Large intestine (tissue), 3 donors: ENCODE measurements at regions not wholly inside any gene's neighbourhood (a gene's known extent, or its start where the extent isn't known, plus 50 kb on each side); places are given as distances from the start of the nearest gene placed in this dataset.

ENCODE experiments used
- DNase-seq, 2 donors: peaks; one replicate each; pipeline versions ENCODE4 v3.0.0 to v3.0.0-alpha.2; 2013
- H3K27ac ChIP-seq: one replicate; pipeline ENCODE4 v1.5.1; 2013; ENCODE audit warnings: low read length
- H3K27me3 ChIP-seq: 2 replicates; pipeline ENCODE4 v1.6.1; 2013; ENCODE audit warnings: low read length; ENCODE audit not compliant: control insufficient read depth, insufficient read depth
- H3K36me3 ChIP-seq: 2 replicates; pipeline ENCODE4 v1.6.1; 2013; ENCODE audit warnings: low read length; ENCODE audit not compliant: control insufficient read depth, insufficient read depth
- H3K4me1 ChIP-seq: one replicate; pipeline ENCODE4 v1.6.1; 2013; ENCODE audit warnings: low read length; ENCODE audit not compliant: control insufficient read depth, insufficient read depth
- H3K4me3 ChIP-seq: one replicate; pipeline ENCODE4 v1.5.1; 2013; ENCODE audit warnings: low read length
- H3K9me3 ChIP-seq: one replicate; pipeline ENCODE4 v1.6.1; 2013; ENCODE audit warnings: mild to moderate bottlenecking, low read depth, low read length, moderate library complexity; ENCODE audit not compliant: control insufficient read depth
- WGBS: methylation state at CpG from one replicate; pipeline ENCODE4 v1.1.5; 2013; ENCODE audit warnings: low lambda C conversion rate; ENCODE audit not compliant: insufficient coverage; 5-methylcytosine and 5-hydroxymethylcytosine counted together

DNA sequence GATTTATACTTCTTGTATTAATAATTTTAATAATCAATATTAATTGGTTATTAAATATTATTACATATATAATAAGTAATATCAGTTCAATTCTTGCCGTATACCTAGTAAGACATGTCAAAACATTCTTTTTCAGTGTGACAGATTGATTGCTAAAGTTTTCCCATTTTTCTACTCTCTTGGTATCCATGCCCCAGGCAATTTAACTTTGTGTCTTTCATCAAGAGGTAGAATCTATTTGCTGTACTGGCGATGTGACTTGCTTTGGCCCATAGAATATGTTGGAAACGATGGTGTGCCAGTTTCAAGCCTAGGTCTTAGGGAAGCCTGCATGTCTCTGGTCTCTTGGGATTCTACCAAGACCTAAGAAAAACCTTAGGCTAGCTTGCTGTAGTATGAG, 436.1 kb upstream of the ADAMTS5 start:
- no peak overlapping the region for H3K4me3 ChIP-seq
- no peak for DNase-seq
- H3K36me3 ChIP-seq, result no peaks in the 10 kb centered on the region
- H3K27me3 ChIP-seq, result no peaks in the 10 kb centered on the region
- no peaks in the 10 kb centered on the region for H3K4me1 ChIP-seq
- no peak overlapping the region for H3K27ac ChIP-seq
- WGBS, result 100% methylated on average over 1 of the region's 3 CpGs
- H3K9me3 ChIP-seq, result no peaks in the 10 kb centered on the region

DNA sequence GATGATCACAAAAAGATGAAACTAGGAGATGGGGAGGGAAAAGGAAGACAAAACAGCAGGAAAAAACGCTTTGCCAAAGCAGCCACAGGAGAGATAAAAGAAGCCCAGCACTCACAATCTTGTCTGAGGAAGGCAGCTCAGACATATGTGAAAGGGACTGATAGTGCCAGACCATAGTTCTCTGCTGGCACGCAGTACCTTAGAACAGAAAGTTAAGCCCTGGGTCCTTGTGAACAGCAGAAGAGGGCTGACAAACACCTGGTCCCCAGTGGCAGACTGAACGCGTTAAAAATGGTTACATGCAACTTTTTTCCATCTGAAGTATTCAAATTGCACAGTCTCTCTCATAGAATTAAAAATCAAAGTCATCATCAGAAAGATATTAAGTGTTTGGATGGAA, 433.2 kb upstream of the ADAMTS5 start:
- Histone ChIP-seq H3K36me3 (no peaks in the 10 kb centered on the region), H3K4me1 (no peaks in the 10 kb centered on the region), H3K27ac (no peak overlapping the region), H3K9me3 (no peaks in the 10 kb centered on the region), H3K4me3 (no peak overlapping the region), H3K27me3 (no peaks in the 10 kb centered on the region)
- 82% methylated on average over 3 of the region's 4 CpGs for WGBS
- DNase-seq, result no peak

DNA sequence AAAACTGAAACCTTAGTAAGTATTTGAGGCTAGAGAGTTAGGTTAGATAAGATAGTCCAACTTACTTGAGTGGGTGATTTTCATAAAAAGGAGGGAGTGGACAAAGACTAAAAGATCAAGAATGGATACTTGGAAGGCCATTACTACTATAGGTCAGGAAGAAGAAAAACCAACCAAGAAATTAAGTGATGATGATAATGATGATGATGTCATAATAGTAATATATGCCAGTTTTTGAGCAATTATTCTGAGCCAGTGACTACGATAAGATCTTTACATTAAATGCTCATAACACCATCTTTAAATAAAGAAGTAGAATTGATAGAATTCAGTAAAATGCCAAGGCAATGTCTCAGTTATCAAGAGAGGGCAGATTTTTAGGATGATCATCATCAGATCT, 430.7 kb upstream of the ADAMTS5 start:
- no peaks in the 10 kb centered on the region for H3K36me3 ChIP-seq
- no peak for DNase-seq
- H3K4me1 ChIP-seq, result no peaks in the 10 kb centered on the region
- no peaks in the 10 kb centered on the region for H3K9me3 ChIP-seq
- H3K4me3 ChIP-seq, result no peak overlapping the region
- no peak overlapping the region for H3K27ac ChIP-seq
- WGBS, result 100% methylated on average over 1 of the region's 1 CpG
- H3K27me3 ChIP-seq, result no peaks in the 10 kb centered on the region

DNA sequence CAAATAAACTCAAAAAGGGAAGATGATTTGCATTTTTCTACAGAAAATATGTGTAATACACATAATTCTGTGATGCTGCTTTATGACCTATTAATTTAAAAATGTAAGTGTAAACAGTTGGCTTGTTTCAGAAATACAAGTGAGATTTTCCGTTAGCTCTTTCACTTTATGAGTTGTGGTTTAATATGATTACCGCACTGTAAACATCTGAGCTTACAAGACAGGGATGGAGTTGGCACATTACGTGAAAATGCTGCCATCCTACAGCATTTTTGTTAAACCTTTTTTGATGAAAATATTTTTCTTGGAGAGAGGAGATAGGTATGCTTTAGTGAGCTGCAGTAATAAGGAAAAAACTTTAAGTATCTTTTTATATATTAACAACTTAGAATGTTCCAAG, 426.8 kb upstream of the ADAMTS5 start:
- H3K36me3 ChIP-seq, result no peaks in the 10 kb centered on the region
- no CpG with 5 or more reads among the region's 3 CpGs for WGBS
- H3K27me3 ChIP-seq, result no peaks in the 10 kb centered on the region
- H3K9me3 ChIP-seq, result no peaks in the 10 kb centered on the region
- no peak overlapping the region for H3K27ac ChIP-seq
- no peak overlapping the region for H3K4me3 ChIP-seq
- H3K4me1 ChIP-seq, result no peaks in the 10 kb centered on the region
- DNase-seq, result no peak

DNA sequence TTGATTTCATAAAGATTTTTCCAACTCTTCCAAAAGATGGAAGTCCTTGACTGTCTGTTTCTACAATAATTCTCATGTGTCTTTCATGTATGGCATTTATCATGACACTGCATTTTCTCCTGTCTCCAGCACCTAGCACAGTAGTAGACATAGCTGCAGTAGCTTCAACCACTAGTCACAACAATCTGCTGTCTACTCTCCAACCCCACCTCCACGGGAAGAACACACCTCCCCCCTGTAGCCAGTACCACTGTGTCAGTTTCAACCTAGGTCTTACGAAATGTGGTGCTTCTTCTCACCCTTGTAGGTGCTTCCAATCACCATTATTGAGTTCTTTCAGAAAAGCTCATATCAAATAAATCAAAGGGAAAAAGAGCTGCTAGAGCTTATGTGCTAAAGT, 425.1 kb upstream of the ADAMTS5 start:
- no peaks in the 10 kb centered on the region for H3K36me3 ChIP-seq
- H3K4me1 ChIP-seq, result no peaks in the 10 kb centered on the region
- H3K4me3 ChIP-seq, result no peak overlapping the region
- no peaks in the 10 kb centered on the region for H3K9me3 ChIP-seq
- H3K27me3 ChIP-seq, result no peaks in the 10 kb centered on the region
- WGBS, result no CpG with 5 or more reads among the region's 2 CpGs
- no peak for DNase-seq
- no peak overlapping the region for H3K27ac ChIP-seq

DNA sequence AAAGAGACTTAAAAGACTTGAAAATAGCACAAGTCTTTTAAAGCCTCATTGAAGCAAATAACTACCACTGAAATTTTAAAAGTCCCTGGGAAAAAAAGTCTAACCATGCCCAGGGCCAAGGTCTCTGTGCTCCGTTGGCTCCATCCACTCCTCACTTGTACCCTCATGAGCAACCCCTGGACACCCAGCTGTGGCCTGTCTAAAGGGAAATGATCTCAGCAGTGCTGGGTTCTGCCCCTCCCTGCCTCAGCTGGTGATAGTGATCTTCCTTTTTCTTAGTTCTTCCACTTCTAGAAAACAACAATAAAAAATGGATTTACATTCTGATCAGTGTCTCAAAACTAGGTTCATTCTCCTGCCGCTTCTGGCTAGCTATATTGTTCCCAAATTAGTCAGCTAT, 423.5 kb upstream of the ADAMTS5 start:
- WGBS, result 88% methylated on average over 1 of the region's 2 CpGs
- no peak for DNase-seq
- Histone ChIP-seq H3K27me3 (no peaks in the 10 kb centered on the region), H3K36me3 (no peaks in the 10 kb centered on the region), H3K4me1 (no peaks in the 10 kb centered on the region), H3K4me3 (no peak overlapping the region), H3K9me3 (no peaks in the 10 kb centered on the region), H3K27ac (no peak overlapping the region)

DNA sequence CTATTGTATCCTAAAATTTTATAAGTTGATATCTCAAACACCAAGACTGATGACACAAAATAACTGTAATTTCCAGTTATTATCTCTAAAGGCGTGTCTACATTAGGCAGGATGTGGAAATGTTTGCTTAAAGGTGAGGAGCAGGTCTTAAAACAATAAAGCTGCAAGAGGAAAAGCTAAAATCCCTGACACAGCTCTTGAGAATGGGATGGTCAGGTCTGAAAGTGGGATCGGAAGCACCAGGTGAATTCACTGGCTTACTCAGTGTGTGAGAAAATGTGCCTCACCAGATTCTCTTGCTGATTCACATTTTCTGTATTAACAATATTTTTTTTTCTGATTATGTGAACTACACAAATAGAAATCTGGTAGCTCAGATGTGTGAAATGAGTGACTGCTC, 421.9 kb upstream of the ADAMTS5 start:
- H3K9me3 ChIP-seq, result no peaks in the 10 kb centered on the region
- no peaks in the 10 kb centered on the region for H3K4me1 ChIP-seq
- WGBS, result no CpG with 5 or more reads among the region's 2 CpGs
- no peaks in the 10 kb centered on the region for H3K36me3 ChIP-seq
- no peak overlapping the region for H3K4me3 ChIP-seq
- no peak for DNase-seq
- no peaks in the 10 kb centered on the region for H3K27me3 ChIP-seq
- H3K27ac ChIP-seq, result no peak overlapping the region

DNA sequence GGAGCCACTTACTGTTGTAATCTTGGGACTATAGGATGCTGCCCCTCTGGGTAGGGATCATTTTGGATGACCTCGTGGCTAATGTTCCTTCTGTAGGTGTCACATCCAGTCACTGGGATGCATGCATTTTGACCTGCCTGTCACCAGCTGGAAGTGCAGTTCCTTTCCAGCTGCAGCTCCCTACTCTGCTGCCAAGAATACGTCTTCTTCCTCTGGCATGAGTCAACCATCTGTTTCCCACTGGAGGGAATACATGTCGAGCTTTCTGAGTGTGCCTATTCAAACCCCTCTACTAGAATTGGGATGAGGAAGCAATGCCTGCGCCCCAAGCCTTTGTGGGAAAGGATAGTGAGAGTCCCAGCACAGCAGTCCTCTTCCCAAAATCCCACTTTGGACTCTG, 415.5 kb upstream of the ADAMTS5 start:
- H3K27me3 ChIP-seq, result no peaks in the 10 kb centered on the region
- H3K27ac ChIP-seq, result no peak overlapping the region
- no peaks in the 10 kb centered on the region for H3K9me3 ChIP-seq
- no CpG with 5 or more reads among the region's 4 CpGs for WGBS
- H3K4me3 ChIP-seq, result no peak overlapping the region
- H3K36me3 ChIP-seq, result no peaks in the 10 kb centered on the region
- no peaks in the 10 kb centered on the region for H3K4me1 ChIP-seq
- no peak for DNase-seq

DNA sequence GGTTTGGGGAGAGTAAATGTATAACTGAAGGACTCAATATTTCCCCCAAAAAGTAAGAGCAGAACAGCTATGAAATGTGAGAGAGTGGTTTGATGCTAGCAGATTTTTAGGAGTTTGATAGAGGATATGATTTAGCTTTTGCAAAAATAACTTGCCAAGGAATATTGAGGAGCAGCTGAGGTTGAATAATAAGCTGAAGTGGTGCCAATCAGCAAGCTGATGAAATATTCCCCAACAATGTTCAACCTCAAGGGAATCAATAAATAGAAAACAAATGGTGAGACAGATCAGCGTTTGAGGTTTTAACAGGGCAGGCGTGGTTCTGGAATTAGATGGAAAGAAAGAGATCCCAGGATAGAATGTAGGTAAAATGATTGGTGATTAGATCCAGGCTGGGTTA, 413.4 kb upstream of the ADAMTS5 start:
- no peaks in the 10 kb centered on the region for H3K36me3 ChIP-seq
- no peak overlapping the region for H3K4me3 ChIP-seq
- H3K4me1 ChIP-seq, result no peaks in the 10 kb centered on the region
- WGBS, result no CpG with 5 or more reads among the region's 2 CpGs
- H3K9me3 ChIP-seq, result no peaks in the 10 kb centered on the region
- no peak for DNase-seq
- H3K27ac ChIP-seq, result no peak overlapping the region
- no peaks in the 10 kb centered on the region for H3K27me3 ChIP-seq

DNA sequence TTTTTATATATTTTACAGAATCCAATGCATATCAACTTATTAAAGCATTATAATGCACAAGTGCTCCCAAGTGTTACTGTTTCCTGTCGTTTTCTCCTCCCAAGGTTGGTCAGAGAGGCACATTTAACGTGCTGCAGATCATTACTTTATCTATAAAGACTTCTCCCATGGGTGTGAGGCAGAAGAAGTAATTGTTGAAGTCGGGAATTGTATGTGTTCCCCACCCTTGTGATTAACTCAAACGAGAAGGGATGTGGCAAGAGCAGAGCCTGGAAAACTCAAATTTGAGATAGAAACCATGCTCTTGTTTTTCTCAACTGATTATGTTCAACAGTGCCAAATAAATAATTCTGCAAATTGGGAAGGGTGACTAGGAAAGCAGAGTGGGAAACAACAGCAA, 412.5 kb upstream of the ADAMTS5 start:
- Histone ChIP-seq H3K27me3 (no peaks in the 10 kb centered on the region), H3K4me3 (no peak overlapping the region), H3K27ac (no peak overlapping the region), H3K36me3 (no peaks in the 10 kb centered on the region), H3K9me3 (no peaks in the 10 kb centered on the region), H3K4me1 (no peaks in the 10 kb centered on the region)
- WGBS, result 40% methylated on average over 1 of the region's 4 CpGs
- DNase-seq, result no peak

DNA sequence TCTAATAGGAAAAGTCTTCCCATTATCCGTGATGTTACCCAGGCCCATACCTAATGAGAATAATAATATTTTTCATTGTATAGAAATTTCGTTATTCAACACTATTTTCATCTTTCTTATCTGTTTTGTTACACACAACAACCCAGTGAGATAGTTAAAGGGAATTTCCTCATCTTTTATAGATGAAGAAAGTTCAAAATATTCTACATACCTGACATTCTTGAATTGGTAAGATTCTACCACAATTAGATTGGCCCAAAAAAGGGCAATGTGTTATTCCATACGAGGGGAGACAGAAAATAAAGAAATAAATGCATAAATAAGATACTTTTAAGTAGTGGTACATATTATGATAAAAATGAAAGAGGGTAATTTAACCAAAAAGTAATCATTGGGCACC, 405.5 kb upstream of the ADAMTS5 start:
- no peak overlapping the region for H3K27ac ChIP-seq
- WGBS, result 90% methylated on average over 3 of the region's 3 CpGs
- no peaks in the 10 kb centered on the region for H3K36me3 ChIP-seq
- peaks cover 1% of the 10 kb centered on the region for H3K4me1 ChIP-seq
- H3K9me3 ChIP-seq, result no peaks in the 10 kb centered on the region
- H3K27me3 ChIP-seq, result no peaks in the 10 kb centered on the region
- no peak overlapping the region for H3K4me3 ChIP-seq
- no peak for DNase-seq
